Adrenal gland (tissue), 5 donors: ENCODE measurements at regions not wholly inside any gene's neighbourhood (a gene's known extent, or its start where the extent isn't known, plus 50 kb on each side); places are given as distances from the start of the nearest gene placed in this dataset.

ENCODE experiments used
- POLR2A ChIP-seq, 2 donors: fragments of 450-650 bp; IDR thresholded peaks; one replicate each; pipeline ENCODE4 v1.6.1; 2017; ENCODE audit warnings: antibody characterized with exemption in 2 of 2, mild to moderate bottlenecking in 2 of 2, moderate library complexity in 1 of 2
- TF ChIP-seq, protein P1 (sequence below), 6 experiments: fragments of 450-650 bp in 4 of 6; fragments of 200-600 bp in 2 of 6; sonication (generic) in 1 of 6; IDR thresholded peaks; 1 replicate in 5 of 6; 2 replicates in 1 of 6; pipeline versions ENCODE4 v1.5.1 to v1.8.0; 2016 to 2021; ENCODE audit warnings: antibody characterized with exemption in 6 of 6, mild to moderate bottlenecking in 2 of 6, moderate library complexity in 1 of 6
- donor health status: DM: no; HTN: no; CAD: no.

DNA sequence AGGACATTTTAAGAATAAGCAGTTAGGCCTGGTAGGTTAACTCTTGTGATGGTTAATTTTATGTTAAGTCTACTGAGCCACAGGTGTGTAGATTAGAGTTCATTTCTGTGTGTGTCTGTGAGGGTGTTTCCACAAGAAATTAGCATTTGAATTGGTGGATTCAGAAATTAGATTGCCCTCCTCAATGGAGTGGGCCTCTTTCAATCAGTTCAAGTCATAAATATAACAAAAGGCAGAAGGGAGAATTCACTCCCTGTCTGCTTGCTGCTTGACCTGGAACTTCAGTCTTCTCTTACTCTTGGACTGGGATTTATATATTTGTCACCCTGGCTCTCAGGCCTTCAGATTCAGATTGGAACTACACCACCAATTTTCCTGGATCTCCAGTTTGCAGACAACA lies 55.3 kb upstream of the POM121L12 start:
- TF ChIP-seq, protein P1, sequence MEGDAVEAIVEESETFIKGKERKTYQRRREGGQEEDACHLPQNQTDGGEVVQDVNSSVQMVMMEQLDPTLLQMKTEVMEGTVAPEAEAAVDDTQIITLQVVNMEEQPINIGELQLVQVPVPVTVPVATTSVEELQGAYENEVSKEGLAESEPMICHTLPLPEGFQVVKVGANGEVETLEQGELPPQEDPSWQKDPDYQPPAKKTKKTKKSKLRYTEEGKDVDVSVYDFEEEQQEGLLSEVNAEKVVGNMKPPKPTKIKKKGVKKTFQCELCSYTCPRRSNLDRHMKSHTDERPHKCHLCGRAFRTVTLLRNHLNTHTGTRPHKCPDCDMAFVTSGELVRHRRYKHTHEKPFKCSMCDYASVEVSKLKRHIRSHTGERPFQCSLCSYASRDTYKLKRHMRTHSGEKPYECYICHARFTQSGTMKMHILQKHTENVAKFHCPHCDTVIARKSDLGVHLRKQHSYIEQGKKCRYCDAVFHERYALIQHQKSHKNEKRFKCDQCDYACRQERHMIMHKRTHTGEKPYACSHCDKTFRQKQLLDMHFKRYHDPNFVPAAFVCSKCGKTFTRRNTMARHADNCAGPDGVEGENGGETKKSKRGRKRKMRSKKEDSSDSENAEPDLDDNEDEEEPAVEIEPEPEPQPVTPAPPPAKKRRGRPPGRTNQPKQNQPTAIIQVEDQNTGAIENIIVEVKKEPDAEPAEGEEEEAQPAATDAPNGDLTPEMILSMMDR (IDR thresholded peaks at IDR 0.05), result no peak
- no peak for TF ChIP-seq POLR2A (IDR thresholded peaks at IDR 0.05)
